K562 (cell line): ENCODE measurements at regions not wholly inside any gene's neighbourhood (a gene's known extent, or its start where the extent isn't known, plus 50 kb on each side); places are given as distances from the start of the nearest gene placed in this dataset.

ENCODE experiments used
- CTCF ChIP-seq, 3 experiments: IDR thresholded peaks in 2 of 3; conservative IDR thresholded peaks in 1 of 3; 2 replicates each; pipeline ENCODE4 v1.5.1; 2011 to 2012; ENCODE audit warnings: low read length in 3 of 3, mild to moderate bottlenecking in 3 of 3, control low read depth in 2 of 3, improper control_type of control experiment in 1 of 3, inconsistent platforms in 1 of 3, low read depth in 1 of 3, mixed read lengths in 1 of 3, moderate library complexity in 1 of 3; ENCODE audit not compliant: insufficient read depth in 2 of 3
- EZH2 ChIP-seq: IDR thresholded peaks from 2 replicates; pipeline ENCODE4 v1.6.1; 2012; ENCODE audit warnings: low read depth, mild to moderate bottlenecking, inconsistent platforms, low read length, borderline replicate concordance
- HDAC2 ChIP-seq: fragments of 450-650 bp; IDR thresholded peaks from 2 replicates; pipeline ENCODE4 v1.6.1; 2016; ENCODE audit warnings: mild to moderate bottlenecking
- HNRNPH1 ChIP-seq: fragments of 200-400 bp; formaldehyde crosslinking; optimal IDR thresholded peaks from 2 replicates; pipeline ENCODE3; 2017; ENCODE audit warnings: low read depth, mild to moderate bottlenecking, low read length, moderate library complexity
- IRF2 ChIP-seq: sonication (generic); formaldehyde crosslinking; IDR thresholded peaks from 2 replicates; pipeline ENCODE4 v1.8.1; 2022; ENCODE audit warnings: mild to moderate bottlenecking, missing genetic modification reagents
- POLR2A ChIP-seq: fragments of 450-650 bp; conservative IDR thresholded peaks from 2 replicates; pipeline ENCODE4 v1.6.1; 2016
- TEAD4 ChIP-seq, 2 experiments: sonication (generic) in 1 of 2; formaldehyde crosslinking in 1 of 2; IDR thresholded peaks; 2 replicates each; pipeline versions ENCODE4 v1.6.1 to v1.8.0; 2012 to 2022; ENCODE audit warnings: borderline replicate concordance in 1 of 2, inconsistent platforms in 1 of 2, low read length in 1 of 2, mild to moderate bottlenecking in 1 of 2, missing genetic modification reagents in 1 of 2
- ZC3H11A ChIP-seq: IDR thresholded peaks from 2 replicates; pipeline ENCODE4 v1.6.1; 2012; ENCODE audit warnings: low read depth, low read length, improper control_type of control experiment
- TF ChIP-seq, protein P1 (sequence below): sonication (generic); formaldehyde crosslinking; IDR thresholded peaks from 2 replicates; pipeline ENCODE4 v1.5.0; 2020; ENCODE audit warnings: missing genetic modification reagents

DNA sequence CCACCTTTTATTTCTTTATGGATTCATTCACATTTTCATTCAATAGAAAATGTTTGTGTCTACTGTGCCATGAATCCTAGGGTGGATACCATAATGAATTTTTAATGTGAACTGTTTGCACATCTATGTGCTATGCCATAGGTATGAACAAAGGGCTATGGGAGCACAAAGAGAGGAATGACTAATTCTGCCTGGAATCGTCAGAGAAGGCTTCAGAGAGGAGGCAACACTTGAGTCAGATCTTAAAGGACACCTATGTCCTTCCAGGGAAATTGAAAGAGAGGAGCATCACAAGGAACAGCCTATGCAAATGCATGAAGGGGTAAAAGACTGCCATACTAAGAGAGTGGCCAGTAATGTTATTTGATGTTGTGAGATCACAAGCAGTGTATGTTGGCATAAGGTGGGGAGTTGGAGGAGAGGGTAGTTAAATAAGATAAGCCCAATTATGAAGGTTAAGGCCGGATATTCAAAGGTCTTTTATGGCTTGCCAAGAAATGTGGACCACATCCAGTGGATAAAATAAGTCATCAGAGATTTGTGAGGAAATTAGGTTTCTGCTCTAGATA is 246.7 kb downstream of the GRIN2B start:
- no peak for TF ChIP-seq IRF2 (CRISPR knock-in tag)
- no peak for TF ChIP-seq CTCF (IDR thresholded peaks at IDR 0.05 in 2 of 3, conservative IDR thresholded peaks at IDR 0.05 in 1 of 3; ENCODE audit: insufficient read depth in 2 of 3, low read depth in 1 of 3, low read length in 3 of 3)
- no peak for TF ChIP-seq HDAC2
- TF ChIP-seq EZH2: no peak
- TF ChIP-seq TEAD4 (IDR thresholded peaks at IDR 0.05; ENCODE audit: low read length): no peak
- no peak for TF ChIP-seq TEAD4 (CRISPR knock-in tag; IDR thresholded peaks at IDR 0.05; ENCODE audit: borderline replicate concordance)
- no peak for TF ChIP-seq POLR2A
- no peak for TF ChIP-seq HNRNPH1
- TF ChIP-seq, protein P1, sequence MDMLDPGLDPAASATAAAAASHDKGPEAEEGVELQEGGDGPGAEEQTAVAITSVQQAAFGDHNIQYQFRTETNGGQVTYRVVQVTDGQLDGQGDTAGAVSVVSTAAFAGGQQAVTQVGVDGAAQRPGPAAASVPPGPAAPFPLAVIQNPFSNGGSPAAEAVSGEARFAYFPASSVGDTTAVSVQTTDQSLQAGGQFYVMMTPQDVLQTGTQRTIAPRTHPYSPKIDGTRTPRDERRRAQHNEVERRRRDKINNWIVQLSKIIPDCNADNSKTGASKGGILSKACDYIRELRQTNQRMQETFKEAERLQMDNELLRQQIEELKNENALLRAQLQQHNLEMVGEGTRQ: no peak
- no peak for TF ChIP-seq ZC3H11A
